Fibroblast of pulmonary artery (primary cell): ENCODE measurements at regions not wholly inside any gene's neighbourhood (a gene's known extent, or its start where the extent isn't known, plus 50 kb on each side); places are given as distances from the start of the nearest gene placed in this dataset.

ENCODE experiments used
- DNase-seq: peaks from one replicate; pipeline ENCODE4 v3.0.0-alpha.2; 2010; ENCODE audit warnings: low read depth
- H3K4me3 ChIP-seq: replicated peaks from 2 replicates; pipeline ENCODE4 v1.5.1; 2011; ENCODE audit warnings: low read depth, mild to moderate bottlenecking, control low read depth, low read length, moderate library complexity
- TF ChIP-seq, protein P1 (sequence below): IDR thresholded peaks from 2 replicates; pipeline ENCODE4 v1.5.1; 2011; ENCODE audit warnings: mild to moderate bottlenecking, control low read depth, low read length, inconsistent platforms; ENCODE audit errors: missing control alignments

DNA sequence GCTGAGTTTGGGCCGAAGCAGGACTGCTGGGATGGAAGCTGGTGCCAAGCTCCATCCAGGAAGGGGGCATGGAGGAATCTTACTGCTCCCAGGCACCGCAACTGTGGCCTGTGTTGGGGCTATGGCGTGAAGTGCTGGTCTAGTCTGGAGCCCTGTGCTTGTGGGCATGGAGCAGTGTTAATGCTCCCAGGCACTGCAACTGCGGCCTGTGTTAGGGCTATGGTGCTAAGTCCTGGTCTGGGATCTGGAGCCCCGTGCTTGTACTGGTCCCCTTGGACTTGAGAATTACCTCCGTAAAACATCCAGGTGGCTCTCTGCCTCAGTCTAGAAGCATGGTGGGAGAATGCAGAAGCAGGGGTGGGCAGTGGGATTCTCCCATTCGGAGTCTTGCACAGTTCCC is 1379.4 kb upstream of the ACVR2A start:
- no peak overlapping the region for H3K4me3 ChIP-seq
- TF ChIP-seq, protein P1, sequence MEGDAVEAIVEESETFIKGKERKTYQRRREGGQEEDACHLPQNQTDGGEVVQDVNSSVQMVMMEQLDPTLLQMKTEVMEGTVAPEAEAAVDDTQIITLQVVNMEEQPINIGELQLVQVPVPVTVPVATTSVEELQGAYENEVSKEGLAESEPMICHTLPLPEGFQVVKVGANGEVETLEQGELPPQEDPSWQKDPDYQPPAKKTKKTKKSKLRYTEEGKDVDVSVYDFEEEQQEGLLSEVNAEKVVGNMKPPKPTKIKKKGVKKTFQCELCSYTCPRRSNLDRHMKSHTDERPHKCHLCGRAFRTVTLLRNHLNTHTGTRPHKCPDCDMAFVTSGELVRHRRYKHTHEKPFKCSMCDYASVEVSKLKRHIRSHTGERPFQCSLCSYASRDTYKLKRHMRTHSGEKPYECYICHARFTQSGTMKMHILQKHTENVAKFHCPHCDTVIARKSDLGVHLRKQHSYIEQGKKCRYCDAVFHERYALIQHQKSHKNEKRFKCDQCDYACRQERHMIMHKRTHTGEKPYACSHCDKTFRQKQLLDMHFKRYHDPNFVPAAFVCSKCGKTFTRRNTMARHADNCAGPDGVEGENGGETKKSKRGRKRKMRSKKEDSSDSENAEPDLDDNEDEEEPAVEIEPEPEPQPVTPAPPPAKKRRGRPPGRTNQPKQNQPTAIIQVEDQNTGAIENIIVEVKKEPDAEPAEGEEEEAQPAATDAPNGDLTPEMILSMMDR, result no peak
- no peak for DNase-seq

DNA sequence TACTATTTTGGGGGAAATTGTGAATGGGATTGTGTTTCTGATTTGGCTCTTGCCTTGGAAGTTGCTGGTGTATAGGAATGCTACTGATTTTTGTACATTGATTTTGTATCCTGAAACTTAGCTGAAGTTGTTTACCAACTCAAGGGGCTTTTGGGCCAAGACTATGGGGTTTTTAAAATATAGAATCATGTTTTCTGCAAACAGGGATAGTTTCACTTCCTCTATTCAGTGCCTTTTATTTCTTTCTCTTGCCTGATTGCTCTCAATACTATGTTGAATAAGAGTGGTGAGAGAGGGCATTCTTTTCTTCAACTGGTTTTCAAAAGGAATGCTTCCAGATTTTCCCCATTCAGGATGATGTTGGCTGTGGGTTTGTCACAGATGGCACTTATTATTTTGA is 1383.8 kb upstream of the ACVR2A start:
- TF ChIP-seq, protein P1, result no peak
- no peak overlapping the region for H3K4me3 ChIP-seq
- no peak for DNase-seq

DNA sequence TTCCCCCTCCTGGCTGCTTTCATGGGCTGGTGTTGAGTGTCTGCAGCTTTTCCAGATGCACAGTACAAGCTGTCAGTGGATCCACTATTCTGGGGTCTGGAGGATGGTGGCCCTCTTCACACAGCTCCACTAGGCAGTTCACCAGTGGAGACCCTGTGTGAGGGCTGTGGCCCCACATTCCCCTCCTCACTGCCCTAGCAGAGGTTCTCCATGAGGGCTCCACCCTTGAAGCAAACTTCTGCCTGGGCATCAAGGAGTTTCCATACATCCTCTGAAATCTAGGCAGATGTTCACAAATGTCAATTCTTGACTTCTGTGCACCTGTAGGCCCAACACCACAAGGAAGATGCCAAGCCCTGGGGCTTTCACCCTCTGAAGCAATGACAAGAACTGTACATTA is 1386.2 kb upstream of the ACVR2A start:
- DNase-seq, result no peak
- no peak overlapping the region for H3K4me3 ChIP-seq
- TF ChIP-seq, protein P1, result no peak

DNA sequence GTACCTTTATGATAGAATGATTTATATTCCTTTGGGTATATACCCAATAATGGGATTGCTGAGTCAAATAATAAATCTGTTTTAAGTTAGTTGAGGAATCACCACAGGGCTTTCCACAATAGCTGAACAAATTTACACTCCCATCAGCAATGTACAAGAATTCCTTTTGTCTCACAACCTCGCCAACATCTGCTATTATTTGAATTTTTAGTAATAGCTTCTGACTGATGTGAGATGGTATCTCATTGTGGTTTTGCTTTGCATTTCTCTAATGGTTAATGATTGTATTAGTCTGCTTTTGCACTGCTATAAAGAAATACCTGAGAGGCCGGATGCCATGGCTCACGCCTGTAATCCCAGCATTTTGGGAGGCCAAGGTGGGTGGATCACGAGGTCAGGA is 1387.6 kb upstream of the ACVR2A start:
- DNase-seq, result no peak
- TF ChIP-seq, protein P1, result no peak
- no peak overlapping the region for H3K4me3 ChIP-seq

DNA sequence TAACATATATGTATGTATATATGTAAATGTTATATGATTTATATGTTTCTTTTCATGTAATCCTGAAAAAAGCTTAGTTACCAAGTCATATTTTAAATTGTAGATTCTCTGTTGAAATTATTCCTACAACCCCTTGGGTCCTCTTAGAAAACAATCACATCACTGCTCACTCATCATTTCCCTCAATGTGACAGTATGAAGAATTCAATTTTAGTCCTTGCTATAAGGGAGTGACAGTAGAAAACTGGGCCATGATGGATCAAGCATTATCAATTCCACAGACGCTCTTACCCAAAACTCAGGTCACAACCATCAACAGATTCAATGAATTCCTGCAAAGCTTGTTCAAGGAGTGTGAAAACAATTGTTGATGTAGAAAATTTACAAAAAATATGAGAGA is 1389.5 kb upstream of the ACVR2A start:
- DNase-seq, result no peak
- H3K4me3 ChIP-seq, result no peak overlapping the region
- TF ChIP-seq, protein P1, result no peak

- TF ChIP-seq, protein P1, result no peak
- H3K4me3 ChIP-seq, result no peak overlapping the region
- DNase-seq, result no peak
These were observed 1392.9 kb upstream of the ACVR2A start for GRCh38 chr2:146451972-146452371.

DNA sequence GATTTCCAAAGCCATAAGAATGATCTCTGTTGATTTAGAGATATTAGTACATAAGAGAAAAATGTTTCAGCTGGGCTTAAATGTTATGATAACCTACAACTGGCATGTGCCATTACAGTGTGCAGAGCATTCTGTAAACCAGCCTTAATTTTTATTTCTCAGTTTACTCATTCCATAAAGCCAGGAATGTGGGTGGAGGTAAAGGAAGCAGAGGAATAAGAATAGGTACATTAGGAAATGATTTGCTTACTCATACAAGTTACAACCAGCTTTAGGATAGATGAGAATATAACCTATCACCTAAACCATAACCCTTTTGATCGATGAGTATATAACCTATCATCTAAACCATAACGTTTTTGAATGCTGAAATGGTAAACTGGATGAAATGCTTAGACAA is 1394.7 kb upstream of the ACVR2A start:
- H3K4me3 ChIP-seq, result no peak overlapping the region
- DNase-seq, result no peak
- TF ChIP-seq, protein P1, result no peak
